Small intestine (tissue), 7 donors: ENCODE measurements at regions not wholly inside any gene's neighbourhood (a gene's known extent, or its start where the extent isn't known, plus 50 kb on each side); places are given as distances from the start of the nearest gene placed in this dataset.

Experiments used
- DNase-seq, 2 donors: peaks; one replicate each; pipeline versions ENCODE4 v3.0.0 to v3.0.0-alpha.2; 2013
- FAIRE-seq: peaks from 2 replicates; lab custom pipeline; 2012; peaks lifted over from hg19 to GRCh38; lab: Jason Lieb, UNC
- H3K27ac ChIP-seq, 3 donors: one replicate each; pipeline ENCODE4 v1.5.1; 2013; ENCODE audit warnings: low read length in 2 of 3, mild to moderate bottlenecking in 2 of 3, control low read depth in 1 of 3, inconsistent platforms in 1 of 3, low read depth in 1 of 3, moderate library complexity in 1 of 3
- H3K27me3 ChIP-seq, 3 donors: one replicate each; pipeline ENCODE4 v1.6.1; 2013; ENCODE audit warnings: low read length in 3 of 3, inconsistent platforms in 1 of 3; ENCODE audit not compliant: control insufficient read depth in 3 of 3, insufficient read depth in 3 of 3
- H3K36me3 ChIP-seq, 3 donors: one replicate each; pipeline ENCODE4 v1.6.1; 2013; ENCODE audit warnings: low read length in 3 of 3, inconsistent platforms in 1 of 3, low read depth in 1 of 3, mild to moderate bottlenecking in 1 of 3, moderate library complexity in 1 of 3; ENCODE audit not compliant: control insufficient read depth in 3 of 3, insufficient read depth in 2 of 3
- H3K4me1 ChIP-seq, 3 donors: one replicate each; pipeline ENCODE4 v1.6.1; 2013; ENCODE audit warnings: low read length in 2 of 3, inconsistent platforms in 1 of 3, low read depth in 1 of 3, mild to moderate bottlenecking in 1 of 3, moderate library complexity in 1 of 3; ENCODE audit not compliant: control insufficient read depth in 3 of 3, insufficient read depth in 2 of 3
- H3K4me3 ChIP-seq, 3 donors: one replicate each; pipeline ENCODE4 v1.5.1; 2013; ENCODE audit warnings: low read length in 3 of 3, control low read depth in 1 of 3, inconsistent platforms in 1 of 3, low read depth in 1 of 3, mild to moderate bottlenecking in 1 of 3, moderate library complexity in 1 of 3
- H3K9me3 ChIP-seq, 2 donors: one replicate each; pipeline ENCODE4 v1.6.1; 2013; ENCODE audit warnings: low read depth in 1 of 2, low read length in 1 of 2; ENCODE audit not compliant: control insufficient read depth in 2 of 2, insufficient read depth in 1 of 2
- WGBS, 3 donors: extraction: QIAGEN DNeasy Blood & Tissue Kit; methylation state at CpG; one replicate each; pipeline ENCODE4 v1.1.7; 2013; 5-methylcytosine and 5-hydroxymethylcytosine counted together
- donor health status: healthy with polysubstance abuse.
- donor health status: control.
- donor health status: control.
- donor health status: Bipolar disorder and iron deficiency.
- donor health status: healthy.

DNA sequence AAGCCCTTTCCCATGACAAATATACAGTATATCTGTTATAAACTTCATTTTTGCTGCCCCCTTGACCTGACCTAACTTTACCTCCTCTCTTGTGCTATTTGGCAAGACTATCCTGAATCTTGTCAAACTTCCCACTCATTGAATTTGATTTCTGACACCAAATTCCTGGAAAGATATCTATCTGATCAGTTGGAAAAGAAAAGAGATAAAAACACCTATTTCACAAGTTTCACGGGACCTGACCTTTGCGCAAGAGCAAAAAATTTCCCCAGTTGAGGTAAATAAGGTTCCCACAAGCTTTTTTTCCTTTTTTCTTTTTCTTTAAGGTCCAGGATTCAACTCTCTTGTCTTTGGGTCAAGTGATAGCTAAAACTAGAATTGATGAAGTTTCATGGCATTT lies 189.2 kb upstream of the LPP start:
- H3K9me3 ChIP-seq, result no peaks in the 10 kb centered on the region
- H3K27me3 ChIP-seq, result no peaks in the 10 kb centered on the region
- no peaks in the 10 kb centered on the region for H3K36me3 ChIP-seq
- no peak overlapping the region for H3K4me3 ChIP-seq
- FAIRE-seq (no peak), DNase-seq (peak in 1 of 2 donors; percentile 29)
- no peak overlapping the region for H3K27ac ChIP-seq
- peaks cover 0 to 4% (median 4%) of the 10 kb centered on the region in 3 donors for H3K4me1 ChIP-seq
- 91 to 92% (median 92%) methylated on average over 2 of the region's 2 CpGs for WGBS, 3 donors

- H3K27me3 ChIP-seq, result no peaks in the 10 kb centered on the region
- H3K4me3 ChIP-seq, result no peak overlapping the region
- H3K4me1 ChIP-seq, result peaks cover 0 to 4% (median 4%) of the 10 kb centered on the region in 3 donors
- WGBS, 3 donors, result 25 to 52% (median 34%) methylated on average over 4 of the region's 4 CpGs
- H3K27ac ChIP-seq, result no peak overlapping the region
- no peak for FAIRE-seq
- H3K9me3 ChIP-seq, result no peaks in the 10 kb centered on the region
- DNase-seq, result peak in 1 of 2 donors; percentile 68
- no peaks in the 10 kb centered on the region for H3K36me3 ChIP-seq
Observed at GRCh38 chr3:187966096-187966495, 187.9 kb upstream of the LPP start.

DNA sequence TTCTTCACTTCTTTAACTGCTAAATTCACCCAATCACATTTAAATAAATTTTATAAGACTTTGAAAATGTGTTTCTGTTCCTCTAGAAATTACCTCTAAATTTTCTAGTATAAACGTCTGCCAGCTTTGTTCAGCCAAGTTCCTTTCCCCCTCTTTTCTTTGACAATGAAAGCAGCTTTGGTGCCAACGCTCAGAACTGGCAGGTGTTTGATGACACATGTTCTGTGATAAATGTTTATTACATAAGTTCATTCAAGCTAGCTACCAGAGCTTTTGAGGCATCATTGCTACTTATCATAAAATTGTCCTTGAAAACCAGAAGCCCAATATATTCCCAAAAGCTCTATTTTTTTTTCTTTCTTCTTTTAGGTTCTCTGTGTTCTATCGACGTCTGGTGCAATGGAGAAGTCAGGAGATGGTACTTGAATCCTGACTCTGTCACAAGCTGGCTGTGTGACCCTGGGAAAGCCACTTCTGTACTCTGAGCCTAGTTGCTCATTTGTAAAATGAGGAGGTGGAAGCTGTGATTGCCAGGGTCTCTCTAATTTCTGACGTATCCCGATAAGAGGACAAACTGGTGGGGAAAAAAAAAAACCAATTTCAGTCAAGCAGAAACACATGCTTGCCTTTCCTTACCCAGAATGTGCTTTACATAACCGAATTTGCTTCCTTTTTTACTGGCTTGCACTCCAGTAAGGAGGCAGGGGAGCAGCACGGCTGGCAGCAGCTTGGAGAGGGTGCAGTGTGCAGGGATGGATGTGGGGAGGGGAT lies 187.1 kb upstream of the LPP start:
- no peak overlapping the region for H3K27ac ChIP-seq
- FAIRE-seq (no peak), DNase-seq (peak in 1 of 2 donors; percentile 38)
- H3K36me3 ChIP-seq, result no peaks in the 10 kb centered on the region
- H3K9me3 ChIP-seq, result no peaks in the 10 kb centered on the region
- WGBS, 3 donors, result 16 to 62% (median 48%) methylated on average over 8 of the region's 8 CpGs
- no peak overlapping the region for H3K4me3 ChIP-seq
- H3K27me3 ChIP-seq, result no peaks in the 10 kb centered on the region
- peaks cover 0 to 4% (median 4%) of the 10 kb centered on the region in 3 donors for H3K4me1 ChIP-seq

- 57 to 68% (median 67%) methylated on average over 5 of the region's 5 CpGs for WGBS, 3 donors
- H3K4me1 ChIP-seq, result peaks cover 0 to 4% (median 4%) of the 10 kb centered on the region in 3 donors
- no peaks in the 10 kb centered on the region for H3K9me3 ChIP-seq
- no peak overlapping the region for H3K4me3 ChIP-seq
- no peaks in the 10 kb centered on the region for H3K27me3 ChIP-seq
- FAIRE-seq (no peak), DNase-seq (peak in 1 of 2 donors; percentile 42)
- H3K27ac ChIP-seq, result no peak overlapping the region
- H3K36me3 ChIP-seq, result no peaks in the 10 kb centered on the region
Observed at GRCh38 chr3:187967993-187968392, 186.0 kb upstream of the LPP start.

GRCh38 chr3:187968883-187969580 lies 184.9 kb upstream of the LPP start:
- Histone ChIP-seq H3K36me3 (no peaks in the 10 kb centered on the region), H3K4me1 (peaks cover 0 to 4% (median 4%) of the 10 kb centered on the region in 3 donors), H3K27ac (peak overlapping the region in 1 of 3 donors; percentile 7), H3K4me3 (no peak overlapping the region), H3K9me3 (no peaks in the 10 kb centered on the region), H3K27me3 (no peaks in the 10 kb centered on the region)
- 60 to 88% (median 78%) methylated on average over 2 of the region's 2 CpGs for WGBS, 3 donors
- FAIRE-seq, result peak; percentile 44
- DNase-seq, result peak; percentile 85 to 94

DNA sequence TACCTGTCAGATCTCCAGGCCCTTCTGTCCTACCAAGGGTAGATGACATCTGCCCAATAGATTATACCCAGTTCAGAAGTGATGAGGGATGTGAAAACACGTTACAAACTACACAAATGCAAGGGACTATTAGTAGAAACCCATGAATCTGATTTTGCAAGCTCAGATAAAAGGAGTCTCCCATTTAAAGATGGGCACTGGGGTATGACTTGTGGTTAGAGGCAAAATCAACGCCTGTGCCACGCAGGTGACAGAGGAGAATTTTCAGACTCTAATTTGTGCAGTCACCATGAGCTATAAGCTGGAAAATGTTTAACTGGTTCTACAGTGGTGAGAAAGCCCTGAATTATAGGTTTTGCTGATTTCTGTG lies 184.4 kb upstream of the LPP start:
- no peak for FAIRE-seq
- Histone ChIP-seq H3K4me1 (peaks cover 0 to 4% (median 4%) of the 10 kb centered on the region in 3 donors), H3K27me3 (no peaks in the 10 kb centered on the region), H3K9me3 (no peaks in the 10 kb centered on the region), H3K4me3 (no peak overlapping the region), H3K36me3 (no peaks in the 10 kb centered on the region), H3K27ac (peak overlapping the region in 1 of 3 donors; percentile 5)
- no peak for DNase-seq
- WGBS, 3 donors, result 91 to 96% (median 93%) methylated on average over 3 of the region's 3 CpGs

- FAIRE-seq (no peak), DNase-seq (no peak)
- H3K36me3 ChIP-seq, result no peaks in the 10 kb centered on the region
- no peak overlapping the region for H3K4me3 ChIP-seq
- no peak overlapping the region for H3K27ac ChIP-seq
- H3K27me3 ChIP-seq, result no peaks in the 10 kb centered on the region
- H3K9me3 ChIP-seq, result no peaks in the 10 kb centered on the region
- H3K4me1 ChIP-seq, result peaks cover 0 to 4% (median 4%) of the 10 kb centered on the region in 3 donors
Observed at GRCh38 chr3:187970106-187970505, 183.9 kb upstream of the LPP start.

DNA sequence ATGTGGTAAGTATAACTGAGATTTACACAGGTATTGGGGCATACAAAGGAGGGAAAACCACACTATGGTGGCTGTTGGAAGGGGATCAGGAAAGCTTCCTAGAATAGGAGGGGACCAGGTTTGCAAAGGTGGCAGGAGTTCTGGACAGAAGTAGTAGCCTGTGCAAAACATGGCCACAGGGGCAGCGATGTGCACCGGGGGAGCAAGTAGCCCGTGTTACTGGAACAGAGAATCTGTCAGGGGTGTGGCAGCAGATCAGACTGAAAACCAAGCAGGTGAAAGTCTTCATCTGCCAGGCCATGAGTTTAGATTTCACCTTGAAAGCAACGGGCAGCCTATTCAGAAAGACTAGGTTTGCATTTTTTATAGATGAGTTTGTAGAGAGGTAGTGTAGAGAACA lies 182.3 kb upstream of the LPP start:
- no peak overlapping the region for H3K27ac ChIP-seq
- FAIRE-seq (no peak), DNase-seq (no peak)
- no peaks in the 10 kb centered on the region for H3K27me3 ChIP-seq
- no peaks in the 10 kb centered on the region for H3K9me3 ChIP-seq
- H3K4me3 ChIP-seq, result no peak overlapping the region
- no peaks in the 10 kb centered on the region for H3K36me3 ChIP-seq
- peaks cover 0 to 4% (median 0%) of the 10 kb centered on the region in 3 donors for H3K4me1 ChIP-seq
- WGBS, 3 donors, result 37 to 69% (median 59%) methylated on average over 4 of the region's 4 CpGs
